ENCODE measurements at regions not wholly inside any gene's neighbourhood (a gene's known extent, or its start where the extent isn't known, plus 50 kb on each side); places are given as distances from the start of the nearest gene placed in this dataset.

GRCh38 chr17:65385726-65386125 is 175.7 kb downstream of the AXIN2 start:
- in situ Hi-C loops (cut with MboI; ENCODE audit: low pct_unique_long_range_greater_than_20kb, low sequenced_read_pairs): no loop called here
- no peak for DNase-seq

DNA sequence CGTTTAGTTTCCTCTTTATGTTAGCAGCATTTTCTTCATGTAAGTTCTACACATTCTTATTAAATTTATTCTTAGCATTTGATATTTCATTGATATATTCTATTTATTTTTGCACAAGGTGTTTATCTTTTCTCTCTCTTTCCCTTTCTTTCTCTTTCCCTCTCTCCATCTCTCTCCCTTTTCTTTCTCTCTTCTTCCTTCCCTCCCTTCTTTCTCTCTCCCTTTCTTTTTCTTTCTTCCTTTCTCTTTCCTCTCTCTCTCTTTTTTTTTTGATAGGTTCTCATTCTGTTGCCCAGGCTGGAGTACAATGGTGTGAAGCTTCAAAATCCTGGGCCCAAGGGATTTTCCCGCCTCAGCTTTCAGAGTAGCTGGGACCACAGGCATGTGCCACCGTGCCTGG is 176.4 kb downstream of the AXIN2 start:
- in situ Hi-C loops (cut with MboI; ENCODE audit: low pct_unique_long_range_greater_than_20kb, low sequenced_read_pairs): no loop called here
- no peak for DNase-seq

- in situ Hi-C loops (cut with MboI; ENCODE audit: low pct_unique_long_range_greater_than_20kb, low sequenced_read_pairs): no loop called here
- no peak for DNase-seq
Measured at GRCh38 chr17:65381152-65381551, 180.3 kb downstream of the AXIN2 start.

GRCh38 chr17:65374966-65375365 is 186.5 kb downstream of the AXIN2 start:
- in situ Hi-C loops (cut with MboI; ENCODE audit: low pct_unique_long_range_greater_than_20kb, low sequenced_read_pairs): no loop called here
- no peak for DNase-seq

GRCh38 chr17:65371702-65372101 is 189.7 kb downstream of the AXIN2 start:
- DNase-seq: no peak
- in situ Hi-C loops (cut with MboI; ENCODE audit: low pct_unique_long_range_greater_than_20kb, low sequenced_read_pairs): no loop called here

GRCh38 chr17:65370669-65371131 is 190.7 kb downstream of the AXIN2 start:
- in situ Hi-C loops (cut with MboI; ENCODE audit: low pct_unique_long_range_greater_than_20kb, low sequenced_read_pairs): no loop called here
- peak; percentile 81 for DNase-seq

GRCh38 chr17:65368341-65368740 is 193.1 kb downstream of the AXIN2 start:
- in situ Hi-C loops (cut with MboI; ENCODE audit: low pct_unique_long_range_greater_than_20kb, low sequenced_read_pairs): no loop called here
- no peak for DNase-seq

GRCh38 chr17:65366102-65366844 is 195.2 kb downstream of the AXIN2 start:
- in situ Hi-C loops (cut with MboI; ENCODE audit: low pct_unique_long_range_greater_than_20kb, low sequenced_read_pairs): no loop called here
- DNase-seq: no peak

GRCh38 chr17:65365169-65365568 is 196.3 kb downstream of the AXIN2 start:
- in situ Hi-C loops (cut with MboI; ENCODE audit: low pct_unique_long_range_greater_than_20kb, low sequenced_read_pairs): no loop called here
- DNase-seq: no peak

- in situ Hi-C loops (cut with MboI; ENCODE audit: low pct_unique_long_range_greater_than_20kb, low sequenced_read_pairs): no loop called here
Measured at GRCh38 chr17:65364438-65364837, 197.0 kb downstream of the AXIN2 start.

GRCh38 chr17:65362826-65363225 is 198.6 kb downstream of the AXIN2 start:
- in situ Hi-C loops (cut with MboI; ENCODE audit: low pct_unique_long_range_greater_than_20kb, low sequenced_read_pairs): no loop called here

More at GRCh38 chr17:65364438-65364837, 197.0 kb downstream of the AXIN2 start:
- no peak for DNase-seq

GRCh38 chr17:65360961-65361552 is 200.4 kb downstream of the AXIN2 start:
- in situ Hi-C loops (cut with MboI; ENCODE audit: low pct_unique_long_range_greater_than_20kb, low sequenced_read_pairs): no loop called here
- no peak for DNase-seq

More at GRCh38 chr17:65362826-65363225, 198.6 kb downstream of the AXIN2 start:
- no peak for DNase-seq

GRCh38 chr17:65359016-65359415 is 202.4 kb downstream of the AXIN2 start:
- DNase-seq: no peak
- in situ Hi-C loops (cut with MboI; ENCODE audit: low pct_unique_long_range_greater_than_20kb, low sequenced_read_pairs): no loop called here

DNA sequence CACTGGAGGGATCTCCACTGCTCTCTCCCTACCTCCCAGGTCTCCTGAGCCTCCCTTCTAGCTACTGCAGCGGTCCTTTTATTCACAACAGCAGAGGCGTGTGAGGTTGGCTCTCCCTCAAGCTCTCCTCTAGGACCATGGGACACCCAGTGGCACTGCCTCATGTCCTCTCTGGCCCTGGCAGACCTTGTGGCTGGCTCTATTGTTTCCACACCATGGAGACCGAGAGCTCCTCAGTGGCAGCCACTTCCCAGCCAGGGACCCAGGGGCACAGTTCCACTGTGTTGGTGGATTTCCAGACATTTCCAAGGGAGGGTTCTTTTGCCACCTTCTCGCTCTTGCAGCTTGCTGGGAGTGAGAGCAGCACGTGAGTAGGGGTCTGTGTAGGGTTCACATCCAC is 204.9 kb downstream of the AXIN2 start:
- in situ Hi-C loops (cut with MboI; ENCODE audit: low pct_unique_long_range_greater_than_20kb, low sequenced_read_pairs): no loop called here
- DNase-seq: no peak

- DNase-seq: no peak
- in situ Hi-C loops (cut with MboI; ENCODE audit: low pct_unique_long_range_greater_than_20kb, low sequenced_read_pairs): no loop called here
Measured at GRCh38 chr17:65355246-65355645, 206.2 kb downstream of the AXIN2 start.

DNA sequence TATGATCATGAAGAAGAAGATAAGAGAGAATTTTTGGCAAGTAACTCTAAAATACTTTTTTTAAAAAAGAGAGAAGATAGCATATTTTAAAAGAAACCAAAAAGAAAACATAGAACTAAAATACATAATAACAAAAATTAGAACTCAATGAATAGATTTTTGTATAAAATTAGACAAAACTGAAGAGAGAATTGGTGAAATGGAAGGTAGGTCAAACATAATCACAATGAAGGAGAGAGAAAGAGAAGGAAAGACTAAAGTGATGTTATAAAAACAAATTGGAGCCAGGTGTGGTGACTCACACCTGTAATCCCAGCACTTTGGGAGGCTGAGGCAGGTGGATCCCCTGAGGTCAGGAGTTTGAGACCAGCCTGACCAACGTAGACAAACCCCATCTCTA is 211.5 kb downstream of the AXIN2 start:
- in situ Hi-C loops (cut with MboI; ENCODE audit: low pct_unique_long_range_greater_than_20kb, low sequenced_read_pairs): no loop called here
- no peak for DNase-seq

GRCh38 chr17:65346166-65346565 is 209.0 kb downstream of the RGS9 start:
- in situ Hi-C loops (cut with MboI; ENCODE audit: low pct_unique_long_range_greater_than_20kb, low sequenced_read_pairs): no loop called here
- no peak for DNase-seq

- in situ Hi-C loops (cut with MboI; ENCODE audit: low pct_unique_long_range_greater_than_20kb, low sequenced_read_pairs): no loop called here
- no peak for DNase-seq
Measured at GRCh38 chr17:65345261-65346005, 208.3 kb downstream of the RGS9 start.

DNA sequence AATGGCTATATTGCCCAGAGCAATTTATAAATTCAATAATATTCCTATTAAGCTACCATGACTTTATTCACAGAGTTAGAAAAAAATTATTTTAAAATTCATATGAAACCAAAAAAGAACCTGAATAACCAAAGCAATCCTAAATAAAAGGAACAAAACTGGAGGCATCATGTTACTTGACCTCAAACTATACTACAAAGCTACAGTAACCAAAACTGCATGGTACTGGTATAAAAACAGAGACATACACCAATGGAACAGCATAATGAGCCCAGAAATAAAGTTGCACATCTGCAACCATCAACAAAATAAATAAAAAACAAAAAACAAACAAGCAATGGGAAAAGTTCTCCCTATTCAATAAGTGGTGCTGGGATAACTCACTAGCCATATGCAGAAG is 203.2 kb downstream of the RGS9 start:
- in situ Hi-C loops (cut with MboI; ENCODE audit: low pct_unique_long_range_greater_than_20kb, low sequenced_read_pairs): no loop called here
- no peak for DNase-seq

- in situ Hi-C loops (cut with MboI; ENCODE audit: low pct_unique_long_range_greater_than_20kb, low sequenced_read_pairs): no loop called here
- no peak for DNase-seq
Measured at GRCh38 chr17:65334406-65334805, 197.2 kb downstream of the RGS9 start.
